Activated naive CD4-positive, alpha-beta T cell treated with anti-CD3 and anti-CD28 coated beads, Interleukin-2, amount 10 ng/mL, durations not matched to agents 7 days and 5 days (primary cell): ENCODE measurements at regions not wholly inside any gene's neighbourhood (a gene's known extent, or its start where the extent isn't known, plus 50 kb on each side); places are given as distances from the start of the nearest gene placed in this dataset.

Source experiments
- CTCF ChIA-PET: fragments of 350-600 bp; sonication (Branson Sonifier 250); formaldehyde crosslinking; loops from one replicate; lab custom pipeline; 2021; ENCODE audit warnings: antibody characterized with exemption; lab: Charles Lee
- DNase-seq: peaks from one replicate; pipeline ENCODE4 v3.0.0-alpha.2; 2020
- H3K27ac Mint-ChIP-seq: one replicate; pipeline ENCODE4 v1.8.0; 2021; ENCODE audit warnings: mild to moderate bottlenecking, moderate library complexity, mixed read lengths
- H3K27me3 Mint-ChIP-seq: one replicate; pipeline ENCODE4 v1.8.0; 2021; ENCODE audit warnings: mild to moderate bottlenecking, mixed read lengths
- H3K36me3 Mint-ChIP-seq: one replicate; pipeline ENCODE4 v1.8.0; 2021; ENCODE audit warnings: mixed read lengths
- H3K4me1 Mint-ChIP-seq: one replicate; pipeline ENCODE4 v1.8.0; 2021; ENCODE audit warnings: mixed read lengths
- H3K4me3 Mint-ChIP-seq: one replicate; pipeline ENCODE4 v1.8.0; 2021; ENCODE audit warnings: mild to moderate bottlenecking, moderate library complexity, mixed read lengths
- H3K9me3 Mint-ChIP-seq: one replicate; pipeline ENCODE4 v1.8.0; 2021; ENCODE audit warnings: mixed read lengths

DNA sequence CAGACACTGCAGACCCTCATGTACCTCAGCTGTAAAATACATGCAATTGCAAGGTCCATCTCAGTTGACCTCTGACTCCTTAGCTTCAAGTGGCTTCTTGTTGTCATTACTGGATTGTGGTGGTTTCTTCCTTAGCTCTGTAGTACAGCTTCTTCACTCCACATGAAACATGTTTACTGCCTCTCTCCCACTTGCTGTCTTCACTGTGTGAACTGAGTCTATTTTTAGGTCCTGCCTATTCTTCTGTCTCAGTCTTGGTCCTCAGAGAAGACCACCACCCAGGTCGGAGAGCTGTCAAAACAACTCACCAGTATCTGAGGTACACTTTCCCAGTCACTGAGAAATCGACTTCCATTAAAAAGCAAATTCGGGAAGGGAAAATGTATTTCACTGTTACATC is 50.2 kb upstream of the EYA4 start:
- no peak overlapping the region for H3K4me3 Mint-ChIP-seq
- CTCF ChIA-PET: no interaction called here
- no peaks in the 10 kb centered on the region for H3K36me3 Mint-ChIP-seq
- H3K9me3 Mint-ChIP-seq: no peaks in the 10 kb centered on the region
- DNase-seq: no peak
- H3K4me1 Mint-ChIP-seq: no peaks in the 10 kb centered on the region
- no peak overlapping the region for H3K27ac Mint-ChIP-seq
- no peaks in the 10 kb centered on the region for H3K27me3 Mint-ChIP-seq

DNA sequence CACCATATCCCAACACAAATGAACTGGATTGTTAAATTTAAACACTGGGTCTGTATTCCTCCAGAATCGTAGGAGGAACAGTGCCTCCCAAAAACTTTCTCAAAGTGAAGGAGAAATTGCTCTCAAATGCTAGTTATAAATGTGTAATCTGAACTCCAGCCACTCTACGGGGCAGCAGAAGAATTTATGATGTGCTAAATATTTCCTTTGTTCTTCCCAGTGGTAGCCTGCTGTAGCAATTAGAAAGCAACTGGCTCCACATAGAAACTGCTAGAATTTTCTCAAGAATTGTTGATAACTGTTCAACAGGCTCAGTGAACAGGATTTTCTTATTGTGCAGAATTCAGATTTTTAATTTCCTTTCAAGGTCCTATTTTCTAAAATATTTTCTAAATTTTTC is 49.8 kb upstream of the EYA4 start:
- Mint-ChIP-seq H3K4me1 (no peaks in the 10 kb centered on the region), H3K36me3 (no peaks in the 10 kb centered on the region), H3K4me3 (no peak overlapping the region), H3K27me3 (no peaks in the 10 kb centered on the region), H3K9me3 (no peaks in the 10 kb centered on the region), H3K27ac (no peak overlapping the region)
- CTCF ChIA-PET: no interaction called here
- no peak for DNase-seq
